Karpas-422 (cell line): ENCODE measurements at regions not wholly inside any gene's neighbourhood (a gene's known extent, or its start where the extent isn't known, plus 50 kb on each side); places are given as distances from the start of the nearest gene placed in this dataset.

ENCODE experiments used
- DNase-seq: peaks from one replicate; pipeline ENCODE4 v3.0.0-alpha.2; 2015
- H2AFZ ChIP-seq: fragments of 200-600 bp; sonication (generic); 2 replicates; pipeline ENCODE4 v1.6.1; 2014; ENCODE audit warnings: antibody characterized with exemption, low read length, mixed read lengths
- H3K27ac ChIP-seq: fragments of 200-600 bp; sonication (generic); 2 replicates; pipeline ENCODE4 v1.5.1; 2014; ENCODE audit warnings: mild to moderate bottlenecking, low read length, moderate library complexity
- H3K27me3 ChIP-seq: fragments of 200-600 bp; sonication (generic); 2 replicates; pipeline ENCODE4 v1.6.1; 2014; ENCODE audit warnings: low read length, mixed read lengths
- H3K36me3 ChIP-seq: fragments of 200-600 bp; sonication (generic); 2 replicates; pipeline ENCODE4 v1.6.1; 2014; ENCODE audit warnings: low read length, mixed read lengths; ENCODE audit not compliant: insufficient read depth
- H3K4me1 ChIP-seq: fragments of 200-600 bp; sonication (generic); 2 replicates; pipeline ENCODE4 v1.6.1; 2014; ENCODE audit warnings: mild to moderate bottlenecking, low read length, mixed read lengths
- H3K4me2 ChIP-seq: fragments of 200-600 bp; sonication (generic); 2 replicates; pipeline ENCODE4 v1.6.1; 2014; ENCODE audit warnings: low read length, low read depth, mild to moderate bottlenecking; ENCODE audit not compliant: poor library complexity, severe bottlenecking
- H3K4me3 ChIP-seq: fragments of 200-600 bp; sonication (generic); 2 replicates; pipeline ENCODE4 v1.5.1; 2014; ENCODE audit warnings: mild to moderate bottlenecking, antibody characterized with exemption, low read length, mixed read lengths
- H3K79me2 ChIP-seq: fragments of 200-600 bp; sonication (generic); 2 replicates; pipeline ENCODE4 v1.6.1; 2014; ENCODE audit warnings: mild to moderate bottlenecking, low read length, mixed read lengths
- H3K9ac ChIP-seq: fragments of 200-600 bp; sonication (generic); 2 replicates; pipeline ENCODE4 v1.6.0; 2014; ENCODE audit warnings: low read length
- H3K9me2 ChIP-seq: fragments of 200-600 bp; sonication (generic), shearing (Covaris generic); replicated peaks from 2 replicates; pipeline ENCODE4 v1.6.0; 2014; ENCODE audit warnings: mild to moderate bottlenecking, low read length, moderate library complexity; ENCODE audit not compliant: insufficient read depth
- H3K9me3 ChIP-seq: fragments of 300-700, 200-600 bp; sonication (generic); 2 replicates; pipeline ENCODE4 v1.6.1; 2014; ENCODE audit warnings: low read length, mixed read lengths
- H4K20me1 ChIP-seq: fragments of 200-600 bp; sonication (generic); 2 replicates; pipeline ENCODE4 v1.6.1; 2014; ENCODE audit warnings: mild to moderate bottlenecking, antibody characterized with exemption, low read length, low read depth; ENCODE audit not compliant: insufficient read depth

- peaks cover 34% of the 10 kb centered on the region for H3K9me3 ChIP-seq
- no peaks in the 10 kb centered on the region for H3K27me3 ChIP-seq
- no peaks in the 10 kb centered on the region for H4K20me1 ChIP-seq
- no peak for DNase-seq
- H3K36me3 ChIP-seq, result no peaks in the 10 kb centered on the region
- no peak overlapping the region for H2AFZ ChIP-seq
- H3K4me1 ChIP-seq, result no peaks in the 10 kb centered on the region
- no peak overlapping the region for H3K27ac ChIP-seq
- H3K9me2 ChIP-seq, result no peaks in the 10 kb centered on the region
- no peak overlapping the region for H3K4me2 ChIP-seq
- H3K4me3 ChIP-seq, result no peak overlapping the region
- H3K79me2 ChIP-seq, result no peaks in the 10 kb centered on the region
- no peak overlapping the region for H3K9ac ChIP-seq
These were observed 529.3 kb upstream of the SPRY2 start for GRCh38 chr13:80870186-80870585.

GRCh38 chr13:80866921-80867320 lies 526.0 kb upstream of the SPRY2 start:
- H3K9me2 ChIP-seq, result no peaks in the 10 kb centered on the region
- no peaks in the 10 kb centered on the region for H3K4me1 ChIP-seq
- no peaks in the 10 kb centered on the region for H3K79me2 ChIP-seq
- no peak overlapping the region for H3K27ac ChIP-seq
- H3K36me3 ChIP-seq, result no peaks in the 10 kb centered on the region
- no peaks in the 10 kb centered on the region for H3K27me3 ChIP-seq
- H4K20me1 ChIP-seq, result no peaks in the 10 kb centered on the region
- no peak overlapping the region for H2AFZ ChIP-seq
- no peak overlapping the region for H3K4me3 ChIP-seq
- no peak for DNase-seq
- no peak overlapping the region for H3K4me2 ChIP-seq
- peaks cover 20% of the 10 kb centered on the region for H3K9me3 ChIP-seq
- H3K9ac ChIP-seq, result no peak overlapping the region

- H3K27me3 ChIP-seq, result no peaks in the 10 kb centered on the region
- no peak overlapping the region for H3K4me2 ChIP-seq
- H3K27ac ChIP-seq, result no peak overlapping the region
- no peaks in the 10 kb centered on the region for H3K36me3 ChIP-seq
- no peak overlapping the region for H3K4me3 ChIP-seq
- no peak for DNase-seq
- no peaks in the 10 kb centered on the region for H3K4me1 ChIP-seq
- H3K9me3 ChIP-seq, result peaks cover 21% of the 10 kb centered on the region
- H2AFZ ChIP-seq, result no peak overlapping the region
- H3K9me2 ChIP-seq, result no peaks in the 10 kb centered on the region
- no peaks in the 10 kb centered on the region for H3K79me2 ChIP-seq
- no peaks in the 10 kb centered on the region for H4K20me1 ChIP-seq
- no peak overlapping the region for H3K9ac ChIP-seq
These were observed 524.4 kb upstream of the SPRY2 start for GRCh38 chr13:80865329-80865728.

- Histone ChIP-seq H3K27ac (no peak overlapping the region), H3K9me3 (peaks cover 27% of the 10 kb centered on the region), H3K9ac (no peak overlapping the region), H3K9me2 (no peaks in the 10 kb centered on the region), H2AFZ (no peak overlapping the region), H3K27me3 (no peaks in the 10 kb centered on the region), H3K4me3 (no peak overlapping the region), H3K79me2 (no peaks in the 10 kb centered on the region), H3K36me3 (no peaks in the 10 kb centered on the region), H4K20me1 (no peaks in the 10 kb centered on the region), H3K4me2 (no peak overlapping the region), H3K4me1 (no peaks in the 10 kb centered on the region)
- no peak for DNase-seq
These were observed 521.5 kb upstream of the SPRY2 start for GRCh38 chr13:80862456-80862855.

GRCh38 chr13:80860845-80861244 lies 519.9 kb upstream of the SPRY2 start:
- H3K9me3 ChIP-seq, result peaks cover 28% of the 10 kb centered on the region

GRCh38 chr13:80858131-80858530 lies 517.2 kb upstream of the SPRY2 start:
- Histone ChIP-seq H3K36me3 (no peaks in the 10 kb centered on the region), H3K4me2 (no peak overlapping the region), H3K79me2 (no peaks in the 10 kb centered on the region), H3K9ac (no peak overlapping the region), H3K27me3 (no peaks in the 10 kb centered on the region), H4K20me1 (no peaks in the 10 kb centered on the region), H3K4me1 (no peaks in the 10 kb centered on the region), H2AFZ (no peak overlapping the region), H3K4me3 (no peak overlapping the region), H3K27ac (no peak overlapping the region), H3K9me2 (no peaks in the 10 kb centered on the region), H3K9me3 (peaks cover 38% of the 10 kb centered on the region)
- DNase-seq, result no peak

More at GRCh38 chr13:80860845-80861244, 519.9 kb upstream of the SPRY2 start:
- no peaks in the 10 kb centered on the region for H3K79me2 ChIP-seq
- no peak overlapping the region for H3K4me2 ChIP-seq
- no peaks in the 10 kb centered on the region for H3K27me3 ChIP-seq
- no peaks in the 10 kb centered on the region for H3K9me2 ChIP-seq
- H3K4me3 ChIP-seq, result no peak overlapping the region
- no peak overlapping the region for H2AFZ ChIP-seq
- no peak overlapping the region for H3K9ac ChIP-seq
- H3K36me3 ChIP-seq, result no peaks in the 10 kb centered on the region
- H3K4me1 ChIP-seq, result no peaks in the 10 kb centered on the region
- H3K27ac ChIP-seq, result no peak overlapping the region
- H4K20me1 ChIP-seq, result no peaks in the 10 kb centered on the region
- no peak for DNase-seq

GRCh38 chr13:80857321-80857720 lies 516.4 kb upstream of the SPRY2 start:
- H3K4me3 ChIP-seq, result no peak overlapping the region
- no peaks in the 10 kb centered on the region for H3K27me3 ChIP-seq
- H3K9ac ChIP-seq, result no peak overlapping the region
- no peaks in the 10 kb centered on the region for H3K9me2 ChIP-seq
- H2AFZ ChIP-seq, result no peak overlapping the region
- H3K79me2 ChIP-seq, result no peaks in the 10 kb centered on the region
- no peak overlapping the region for H3K4me2 ChIP-seq
- no peak overlapping the region for H3K27ac ChIP-seq
- H4K20me1 ChIP-seq, result no peaks in the 10 kb centered on the region
- H3K4me1 ChIP-seq, result no peaks in the 10 kb centered on the region
- no peaks in the 10 kb centered on the region for H3K36me3 ChIP-seq
- H3K9me3 ChIP-seq, result peaks cover 39% of the 10 kb centered on the region
- DNase-seq, result no peak

- no peaks in the 10 kb centered on the region for H3K36me3 ChIP-seq
- no peak for DNase-seq
- H3K9me3 ChIP-seq, result peaks cover 29% of the 10 kb centered on the region
- no peak overlapping the region for H3K4me2 ChIP-seq
- no peak overlapping the region for H3K27ac ChIP-seq
- H3K27me3 ChIP-seq, result no peaks in the 10 kb centered on the region
- H3K9me2 ChIP-seq, result no peaks in the 10 kb centered on the region
- no peaks in the 10 kb centered on the region for H4K20me1 ChIP-seq
- H3K9ac ChIP-seq, result no peak overlapping the region
- no peaks in the 10 kb centered on the region for H3K4me1 ChIP-seq
- no peak overlapping the region for H2AFZ ChIP-seq
- no peaks in the 10 kb centered on the region for H3K79me2 ChIP-seq
- no peak overlapping the region for H3K4me3 ChIP-seq
These were observed 509.8 kb upstream of the SPRY2 start for GRCh38 chr13:80850771-80851170.

- Histone ChIP-seq H3K9ac (no peak overlapping the region), H3K9me2 (no peaks in the 10 kb centered on the region), H3K27me3 (no peaks in the 10 kb centered on the region), H3K79me2 (no peaks in the 10 kb centered on the region), H2AFZ (no peak overlapping the region), H3K4me3 (no peak overlapping the region), H3K9me3 (peaks cover 25% of the 10 kb centered on the region), H3K36me3 (no peaks in the 10 kb centered on the region), H3K27ac (no peak overlapping the region), H3K4me1 (no peaks in the 10 kb centered on the region), H3K4me2 (no peak overlapping the region), H4K20me1 (no peaks in the 10 kb centered on the region)
- no peak for DNase-seq
These were observed 503.2 kb upstream of the SPRY2 start for GRCh38 chr13:80844164-80844563.
